ENCODE measurements at regions not wholly inside any gene's neighbourhood (a gene's known extent, or its start where the extent isn't known, plus 50 kb on each side); places are given as distances from the start of the nearest gene placed in this dataset.

GRCh38 chr5:106386287-106386686 lies 1284.5 kb downstream of the EFNA5 start:
- WGBS, 2 donors, result 76 to 89% methylated on average over 3 of the region's 3 CpGs
- no peaks in the 10 kb centered on the region for H3K27me3 ChIP-seq
- TF ChIP-seq EP300 (IDR thresholded peaks at IDR 0.05) (no peak), CTCF (IDR thresholded peaks at IDR 0.05) (no peak), POLR2AphosphoS5 (IDR thresholded peaks at IDR 0.05) (no peak), POLR2A (IDR thresholded peaks at IDR 0.05) (no peak)

GRCh38 chr5:106380736-106381135 lies 1290.0 kb downstream of the EFNA5 start:
- no peak overlapping the region for H3K27ac ChIP-seq
- H3K4me3 ChIP-seq, result no peak overlapping the region
- no peaks in the 10 kb centered on the region for H3K9me3 ChIP-seq
- no peaks in the 10 kb centered on the region for H3K27me3 ChIP-seq
- DNase-seq (no peak), ATAC-seq (ENCODE audit: low FRiP score in 2 of 2) (no peak)
- TF ChIP-seq POLR2A (IDR thresholded peaks at IDR 0.05) (no peak), CTCF (IDR thresholded peaks at IDR 0.05) (no peak), EP300 (IDR thresholded peaks at IDR 0.05) (no peak)
- 79 to 86% methylated on average over 1 of the region's 1 CpG for WGBS, 2 donors
- no peaks in the 10 kb centered on the region for H3K36me3 ChIP-seq
- no peaks in the 10 kb centered on the region for H3K4me1 ChIP-seq

More at GRCh38 chr5:106386287-106386686, 1284.5 kb downstream of the EFNA5 start:
- no peaks in the 10 kb centered on the region for H3K9me3 ChIP-seq
- ATAC-seq (ENCODE audit: low FRiP score in 2 of 2) (no peak), DNase-seq (no peak)
- H3K36me3 ChIP-seq, result no peaks in the 10 kb centered on the region
- no peaks in the 10 kb centered on the region for H3K4me1 ChIP-seq
- no peak overlapping the region for H3K27ac ChIP-seq
- H3K4me3 ChIP-seq, result no peak overlapping the region

- Histone ChIP-seq H3K27me3 (no peaks in the 10 kb centered on the region), H3K27ac (no peak overlapping the region), H3K36me3 (no peaks in the 10 kb centered on the region), H3K4me1 (no peaks in the 10 kb centered on the region), H3K9me3 (no peaks in the 10 kb centered on the region), H3K4me3 (no peak overlapping the region)
- DNase-seq (no peak), ATAC-seq (ENCODE audit: low FRiP score in 2 of 2) (no peak)
- WGBS, 2 donors, result 34 to 56% methylated on average over 1 of the region's 1 CpG
- TF ChIP-seq POLR2A (IDR thresholded peaks at IDR 0.05) (no peak), EP300 (IDR thresholded peaks at IDR 0.05) (no peak), CTCF (IDR thresholded peaks at IDR 0.05) (no peak), POLR2AphosphoS5 (IDR thresholded peaks at IDR 0.05) (no peak)
Observed at GRCh38 chr5:106376522-106376921, 1294.2 kb downstream of the EFNA5 start.

GRCh38 chr5:106374956-106375355 lies 1295.8 kb downstream of the EFNA5 start:
- no peaks in the 10 kb centered on the region for H3K9me3 ChIP-seq
- no peak overlapping the region for H3K27ac ChIP-seq
- TF ChIP-seq EP300 (IDR thresholded peaks at IDR 0.05), result no peak
- TF ChIP-seq POLR2AphosphoS5 (IDR thresholded peaks at IDR 0.05), result no peak
- no peak for TF ChIP-seq POLR2A (IDR thresholded peaks at IDR 0.05)
- no peak for TF ChIP-seq CTCF (IDR thresholded peaks at IDR 0.05)
- H3K4me3 ChIP-seq, result no peak overlapping the region
- no peaks in the 10 kb centered on the region for H3K27me3 ChIP-seq
- no peaks in the 10 kb centered on the region for H3K36me3 ChIP-seq
- H3K4me1 ChIP-seq, result no peaks in the 10 kb centered on the region
- no peak for DNase-seq
- no peak for ATAC-seq (ENCODE audit: low FRiP score in 2 of 2)

- H3K27me3 ChIP-seq, result no peaks in the 10 kb centered on the region
- no peak overlapping the region for H3K27ac ChIP-seq
- H3K4me1 ChIP-seq, result no peaks in the 10 kb centered on the region
- ATAC-seq (ENCODE audit: low FRiP score in 2 of 2) (no peak), DNase-seq (no peak)
- no peak overlapping the region for H3K4me3 ChIP-seq
- H3K9me3 ChIP-seq, result peaks cover 0 to 3% (median 0%) of the 10 kb centered on the region in 4 donors
- WGBS, 2 donors, result 63 to 86% methylated on average over 1 of the region's 1 CpG
- TF ChIP-seq EP300 (IDR thresholded peaks at IDR 0.05) (no peak), POLR2AphosphoS5 (IDR thresholded peaks at IDR 0.05) (no peak), POLR2A (IDR thresholded peaks at IDR 0.05) (no peak), CTCF (IDR thresholded peaks at IDR 0.05) (no peak)
- no peaks in the 10 kb centered on the region for H3K36me3 ChIP-seq
Observed at GRCh38 chr5:106368021-106368420, 1302.7 kb downstream of the EFNA5 start.
